ENCODE measurements at regions not wholly inside any gene's neighbourhood (a gene's known extent, or its start where the extent isn't known, plus 50 kb on each side); places are given as distances from the start of the nearest gene placed in this dataset.
"Not testable (repeated sequence)": the region's sequence is repeated elsewhere in the genome, so short reads cannot be mapped to it uniquely, and the experiment has no call there.

GRCh38 chr6:168995526-168996355 is 257.9 kb downstream of the THBS2 start:
- Histone ChIP-seq H3K4me3 (ENCODE audit: low read depth in 1 of 2, low read length in 1 of 2) (no peak overlapping the region), H3K27me3 (no peaks in the 10 kb centered on the region)
- TF ChIP-seq CTCF (IDR thresholded peaks at IDR 0.05), result no peak

GRCh38 chr6:168994956-168995355 is 258.7 kb downstream of the THBS2 start:
- Histone ChIP-seq H3K4me3 (ENCODE audit: low read depth in 1 of 2, low read length in 1 of 2) (no peak overlapping the region), H3K27ac (no peak overlapping the region), H3K36me3 (no peaks in the 10 kb centered on the region), H3K9me3 (no peaks in the 10 kb centered on the region), H3K27me3 (no peaks in the 10 kb centered on the region), H3K4me1 (ENCODE audit: control insufficient read depth in 1 of 2, insufficient read depth in 1 of 2, low read depth in 1 of 2, low read length in 1 of 2) (no peaks in the 10 kb centered on the region)
- no peak for TF ChIP-seq CTCF (IDR thresholded peaks at IDR 0.05)

More at GRCh38 chr6:168995526-168996355, 257.9 kb downstream of the THBS2 start:
- no peak overlapping the region for H3K27ac ChIP-seq
- H3K36me3 ChIP-seq, result no peaks in the 10 kb centered on the region
- no peaks in the 10 kb centered on the region for H3K9me3 ChIP-seq
- H3K4me1 ChIP-seq (ENCODE audit: control insufficient read depth in 1 of 2, insufficient read depth in 1 of 2, low read depth in 1 of 2, low read length in 1 of 2), result no peaks in the 10 kb centered on the region

- Histone ChIP-seq H3K4me3 (ENCODE audit: low read depth in 1 of 2, low read length in 1 of 2) (no peak overlapping the region), H3K27ac (no peak overlapping the region), H3K4me1 (ENCODE audit: control insufficient read depth in 1 of 2, insufficient read depth in 1 of 2, low read depth in 1 of 2, low read length in 1 of 2) (no peaks in the 10 kb centered on the region), H3K27me3 (no peaks in the 10 kb centered on the region), H3K9me3 (no peaks in the 10 kb centered on the region), H3K36me3 (no peaks in the 10 kb centered on the region)
- TF ChIP-seq CTCF (IDR thresholded peaks at IDR 0.05), result no peak
Observed at GRCh38 chr6:168992446-168993144, 261.1 kb downstream of the THBS2 start.

GRCh38 chr6:168991695-168992094 is 262.0 kb downstream of the THBS2 start:
- H3K4me1 ChIP-seq (ENCODE audit: control insufficient read depth in 1 of 2, insufficient read depth in 1 of 2, low read depth in 1 of 2, low read length in 1 of 2); H3K9me3 ChIP-seq; H3K27me3 ChIP-seq; H3K36me3 ChIP-seq; H3K4me3 ChIP-seq (ENCODE audit: low read depth in 1 of 2, low read length in 1 of 2); H3K27ac ChIP-seq: not testable (repeated sequence)

GRCh38 chr6:168990019-168990751 is 263.5 kb downstream of the THBS2 start:
- no peak overlapping the region for H3K4me3 ChIP-seq (ENCODE audit: low read depth in 1 of 2, low read length in 1 of 2)
- no peaks in the 10 kb centered on the region for H3K4me1 ChIP-seq (ENCODE audit: control insufficient read depth in 1 of 2, insufficient read depth in 1 of 2, low read depth in 1 of 2, low read length in 1 of 2)
- no peaks in the 10 kb centered on the region for H3K27me3 ChIP-seq
- no peaks in the 10 kb centered on the region for H3K9me3 ChIP-seq
- TF ChIP-seq CTCF (IDR thresholded peaks at IDR 0.05), result no peak
- H3K36me3 ChIP-seq, result no peaks in the 10 kb centered on the region
- no peak overlapping the region for H3K27ac ChIP-seq

Data from neutrophil (primary cell).